ENCODE measurements at regions not wholly inside any gene's neighbourhood (a gene's known extent, or its start where the extent isn't known, plus 50 kb on each side); places are given as distances from the start of the nearest gene placed in this dataset.

- no peak for TF ChIP-seq POU6F1 (CRISPR knock-in tag; IDR thresholded peaks at IDR 0.05; ENCODE audit: borderline replicate concordance, low read depth)
- no peak for TF ChIP-seq BACH2 (CRISPR knock-in tag; IDR thresholded peaks at IDR 0.05; ENCODE audit: borderline replicate concordance)
- no peak for TF ChIP-seq OSR1 (CRISPR knock-in tag; IDR thresholded peaks at IDR 0.05)
- no peak for TF ChIP-seq CSDC2 (CRISPR knock-in tag; IDR thresholded peaks at IDR 0.05)
- TF ChIP-seq PPARA (CRISPR knock-in tag; IDR thresholded peaks at IDR 0.05; ENCODE audit: borderline replicate concordance) = no peak
- TF ChIP-seq SNAI2 (CRISPR knock-in tag; IDR thresholded peaks at IDR 0.05) = no peak
These were observed 95.1 kb upstream of the RFX8 start (continued) for GRCh38 chr2:101569886-101570520.

- TF ChIP-seq CSRNP3 (CRISPR knock-in tag; IDR thresholded peaks at IDR 0.05) (no peak), RARB (CRISPR knock-in tag; IDR thresholded peaks at IDR 0.05) (no peak), ZFP3 (CRISPR knock-in tag; IDR thresholded peaks at IDR 0.05) (no peak), OSR1 (CRISPR knock-in tag; IDR thresholded peaks at IDR 0.05) (no peak), CREB5 (CRISPR knock-in tag; IDR thresholded peaks at IDR 0.05; ENCODE audit: low read depth) (no peak), TOX (CRISPR knock-in tag; IDR thresholded peaks at IDR 0.05; ENCODE audit: borderline replicate concordance) (no peak), SNAI2 (CRISPR knock-in tag; IDR thresholded peaks at IDR 0.05) (no peak), CSDC2 (CRISPR knock-in tag; IDR thresholded peaks at IDR 0.05) (no peak), TSHZ2 (CRISPR knock-in tag; IDR thresholded peaks at IDR 0.05) (no peak), PATZ1 (CRISPR knock-in tag; IDR thresholded peaks at IDR 0.05; ENCODE audit: borderline replicate concordance) (no peak), ESRRG (CRISPR knock-in tag; IDR thresholded peaks at IDR 0.05) (no peak), POU6F1 (CRISPR knock-in tag; IDR thresholded peaks at IDR 0.05; ENCODE audit: borderline replicate concordance, low read depth) (no peak), BACH2 (CRISPR knock-in tag; IDR thresholded peaks at IDR 0.05; ENCODE audit: borderline replicate concordance) (no peak)
- ATAC-seq = no peak
These were observed 94.1 kb upstream of the RFX8 start for GRCh38 chr2:101568969-101569368.

- no peak for TF ChIP-seq PPARA (CRISPR knock-in tag; IDR thresholded peaks at IDR 0.05; ENCODE audit: borderline replicate concordance)
- TF ChIP-seq CSDC2 (CRISPR knock-in tag; IDR thresholded peaks at IDR 0.05) = no peak
- no peak for TF ChIP-seq SNAI2 (CRISPR knock-in tag; IDR thresholded peaks at IDR 0.05)
- TF ChIP-seq GLIS3 (CRISPR knock-in tag; IDR thresholded peaks at IDR 0.05) = no peak
- TF ChIP-seq ZNF70 (CRISPR knock-in tag; IDR thresholded peaks at IDR 0.05) = no peak
- TF ChIP-seq RARB (CRISPR knock-in tag; IDR thresholded peaks at IDR 0.05) = no peak
- TF ChIP-seq ZNF565 (CRISPR knock-in tag; conservative IDR thresholded peaks at IDR 0.05; ENCODE audit: low read depth) = no peak
- no peak for TF ChIP-seq ISL1 (CRISPR knock-in tag; IDR thresholded peaks at IDR 0.05)
- TF ChIP-seq BACH2 (CRISPR knock-in tag; IDR thresholded peaks at IDR 0.05; ENCODE audit: borderline replicate concordance) = no peak
- ATAC-seq = no peak
These were observed 91.8 kb upstream of the RFX8 start for GRCh38 chr2:101566632-101567228.
